GF-D8 (cell line): ENCODE measurements at regions not wholly inside any gene's neighbourhood (a gene's known extent, or its start where the extent isn't known, plus 50 kb on each side); places are given as distances from the start of the nearest gene placed in this dataset.
"Not testable (repeated sequence)": the region's sequence is repeated elsewhere in the genome, so short reads cannot be mapped to it uniquely, and the experiment has no call there.

Source experiments
- DNase-seq: peaks from one replicate; lab custom pipeline; 2025; lab: John Stamatoyannopoulos, UW

GRCh38 chr13:83730674-83731073 lies 151.6 kb downstream of the SLITRK1 start:
- no peak for DNase-seq

GRCh38 chr13:83722443-83722842 lies 159.8 kb downstream of the SLITRK1 start:
- DNase-seq: no peak

- no peak for DNase-seq
Measured at GRCh38 chr13:83716121-83716520, 166.2 kb downstream of the SLITRK1 start.

DNA sequence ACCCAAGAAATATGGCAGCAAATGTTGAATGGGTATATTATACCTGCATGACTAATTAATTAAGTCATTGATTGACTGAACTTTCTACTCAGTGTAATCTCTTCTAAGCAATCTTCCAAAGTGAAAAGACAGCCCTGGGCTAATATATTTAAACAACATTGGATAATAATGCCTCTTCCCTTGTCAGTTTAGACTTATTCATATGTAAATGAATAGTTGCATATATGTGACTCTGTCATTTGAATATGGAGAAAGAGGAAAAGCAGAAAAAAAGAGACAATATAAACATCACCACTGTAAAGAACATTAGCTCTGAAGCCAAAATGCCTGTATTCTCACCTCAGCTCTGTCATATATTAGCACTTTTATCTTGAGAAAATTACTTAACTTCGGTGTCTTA lies 168.0 kb downstream of the SLITRK1 start:
- DNase-seq: no peak

- no peak for DNase-seq
Measured at GRCh38 chr13:83710133-83710515, 172.2 kb downstream of the SLITRK1 start.

GRCh38 chr13:83709426-83710132 lies 172.7 kb downstream of the SLITRK1 start:
- DNase-seq: no peak

DNA sequence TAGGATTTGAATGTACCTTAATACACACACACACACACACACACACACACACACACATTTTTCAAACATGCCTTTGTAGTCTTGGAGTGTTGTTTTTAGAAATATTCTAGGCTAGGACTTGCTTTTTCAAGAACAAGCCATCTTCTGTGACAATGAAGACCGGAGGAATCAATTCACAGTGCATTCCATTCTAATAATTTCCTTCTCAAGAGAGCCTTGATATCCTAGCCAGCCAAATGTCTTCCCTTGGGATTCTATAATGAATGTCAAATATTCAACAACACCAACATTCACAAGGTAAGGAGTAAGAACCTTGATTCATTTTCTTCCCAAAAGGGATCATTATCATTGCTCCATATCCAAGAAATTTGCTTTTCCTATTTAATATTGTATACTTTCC lies 180.3 kb downstream of the SLITRK1 start:
- no peak for DNase-seq

GRCh38 chr13:83692800-83693199 lies 189.5 kb downstream of the SLITRK1 start:
- no peak for DNase-seq

DNA sequence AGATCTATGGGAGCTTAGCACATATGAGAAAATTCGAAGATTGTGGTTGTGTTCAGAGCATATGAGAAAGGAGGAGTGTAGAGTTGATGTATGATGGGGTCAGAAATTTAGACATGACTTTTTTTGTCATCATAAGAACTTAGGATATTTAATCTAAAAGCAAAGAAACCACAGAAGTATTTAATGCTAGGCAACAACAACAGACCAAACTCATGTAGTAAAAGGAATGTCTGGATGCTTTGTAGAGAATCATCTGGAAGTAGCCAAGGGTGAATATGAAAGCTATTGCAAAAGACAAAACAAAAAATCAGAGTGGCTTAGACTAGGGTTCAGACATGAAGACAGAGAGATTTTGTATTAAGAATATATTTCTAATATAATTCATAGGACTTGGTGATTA lies 190.3 kb downstream of the SLITRK1 start:
- no peak for DNase-seq

GRCh38 chr13:83681547-83681946 lies 200.7 kb downstream of the SLITRK1 start:
- no peak for DNase-seq

DNA sequence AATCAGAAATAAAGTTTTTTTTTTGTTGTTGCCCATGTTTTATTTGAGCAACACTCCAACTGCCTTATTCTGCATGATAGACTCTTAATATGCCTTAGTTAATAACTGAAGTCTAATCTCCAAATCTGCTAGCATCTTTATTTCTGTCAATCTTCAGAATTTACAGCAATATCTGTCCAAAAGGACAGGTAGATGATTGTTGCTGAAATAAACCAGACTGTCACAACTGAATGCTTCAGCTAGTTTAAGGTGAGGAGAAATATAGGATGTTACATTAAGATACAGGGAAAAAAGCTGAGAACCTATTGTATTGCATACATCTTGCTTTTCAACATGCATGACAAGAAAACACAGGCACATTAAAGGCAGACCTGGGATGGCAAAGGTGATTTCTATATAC lies 204.3 kb downstream of the SLITRK1 start:
- no peak for DNase-seq

- no peak for DNase-seq
Measured at GRCh38 chr13:83672612-83673011, 209.7 kb downstream of the SLITRK1 start.

DNA sequence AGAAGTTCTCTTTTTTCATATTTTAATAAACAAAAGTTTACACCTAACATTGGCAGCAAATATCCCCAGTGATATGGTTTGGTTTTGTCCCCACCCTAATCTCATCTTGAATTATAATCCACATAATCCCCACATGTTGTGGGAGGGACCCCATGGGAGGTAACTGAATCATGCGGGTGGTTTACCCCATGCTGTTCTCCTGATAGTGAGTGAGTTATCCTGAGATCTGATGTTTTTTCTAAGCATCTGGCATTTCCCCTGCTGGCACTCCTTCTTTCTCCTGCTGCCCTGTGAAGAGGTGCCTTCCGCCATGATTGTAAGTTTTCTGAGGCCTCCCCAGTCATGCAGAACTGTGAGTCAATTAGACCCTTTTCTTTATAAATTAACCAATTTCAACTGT lies 214.7 kb downstream of the SLITRK1 start:
- DNase-seq: no peak

GRCh38 chr13:83666141-83666540 lies 216.1 kb downstream of the SLITRK1 start:
- DNase-seq: no peak

DNA sequence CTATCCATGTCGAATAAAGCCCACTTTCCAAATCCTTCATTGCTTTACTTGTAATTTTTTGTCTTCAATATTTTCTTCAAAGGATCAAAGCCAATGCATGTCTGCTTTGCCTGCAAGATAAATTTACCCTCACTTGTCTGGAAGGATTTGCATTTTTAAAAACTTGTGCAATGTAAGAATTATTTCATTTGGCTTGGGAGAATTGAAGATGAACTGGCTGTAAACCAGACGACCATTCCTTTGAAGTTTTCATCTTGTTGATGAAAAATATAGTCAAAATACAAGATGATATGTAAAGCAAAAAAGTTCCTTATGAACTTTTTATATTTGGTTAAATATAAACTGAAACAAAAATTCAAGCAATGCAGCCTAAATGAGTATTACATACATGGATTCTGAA lies 225.0 kb downstream of the SLITRK1 start:
- no peak for DNase-seq

GRCh38 chr13:83642617-83643016 lies 239.7 kb downstream of the SLITRK1 start:
- not testable (repeated sequence) for DNase-seq

DNA sequence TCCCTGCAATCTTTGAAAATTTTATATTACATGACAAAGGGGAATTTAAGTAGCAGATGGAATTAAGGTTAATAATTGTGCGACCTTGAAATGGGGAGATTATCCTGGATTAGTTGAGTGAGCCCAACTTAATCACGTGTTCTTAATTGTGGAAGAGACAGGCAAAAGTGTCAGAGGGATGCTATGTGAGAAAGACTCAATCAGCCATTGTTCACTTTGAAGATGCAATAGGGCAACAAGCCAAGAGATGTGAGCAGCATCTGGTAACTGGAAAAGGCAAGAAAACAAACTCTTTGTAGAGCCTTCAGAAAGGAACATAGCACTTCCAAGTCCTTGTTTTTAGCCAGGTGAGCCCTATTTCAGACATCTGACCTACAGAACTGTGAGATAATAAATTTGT lies 247.7 kb downstream of the SLITRK1 start:
- no peak for DNase-seq

- no peak for DNase-seq
Measured at GRCh38 chr13:83633746-83634145, 248.5 kb downstream of the SLITRK1 start.

- DNase-seq: no peak
Measured at GRCh38 chr13:83622422-83622784, 259.9 kb downstream of the SLITRK1 start.

DNA sequence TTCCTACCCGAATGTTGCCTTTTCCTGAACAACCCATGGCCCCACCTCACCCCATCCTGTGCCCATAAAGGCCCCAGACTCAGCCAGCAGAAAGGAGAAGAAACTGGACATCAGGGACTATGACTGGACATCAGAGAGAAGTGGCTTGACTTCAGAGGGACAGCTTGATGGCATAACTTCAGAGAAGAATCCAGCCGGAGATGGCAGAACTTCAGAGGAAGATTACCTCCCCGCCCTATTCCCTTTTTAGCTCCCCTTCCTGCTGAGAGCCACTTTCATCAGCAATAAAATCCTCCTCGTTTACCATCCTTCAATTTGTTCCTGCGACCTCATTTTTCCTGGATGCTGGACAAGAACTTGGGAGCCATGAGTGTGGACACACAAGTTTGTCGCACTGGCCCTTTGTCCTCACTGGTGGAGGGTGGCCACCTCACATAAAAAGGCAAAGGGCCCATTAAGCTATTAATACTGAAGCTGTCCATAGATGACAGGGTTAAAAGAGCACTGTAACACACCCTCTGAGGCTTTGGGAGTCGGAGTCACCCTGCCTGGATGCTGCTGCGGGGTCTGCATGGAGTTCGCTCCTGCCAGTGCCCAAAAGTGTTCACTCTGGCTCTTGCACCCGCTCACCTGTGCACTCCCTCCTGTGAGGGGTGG lies 260.4 kb downstream of the SLITRK1 start:
- no peak for DNase-seq

DNA sequence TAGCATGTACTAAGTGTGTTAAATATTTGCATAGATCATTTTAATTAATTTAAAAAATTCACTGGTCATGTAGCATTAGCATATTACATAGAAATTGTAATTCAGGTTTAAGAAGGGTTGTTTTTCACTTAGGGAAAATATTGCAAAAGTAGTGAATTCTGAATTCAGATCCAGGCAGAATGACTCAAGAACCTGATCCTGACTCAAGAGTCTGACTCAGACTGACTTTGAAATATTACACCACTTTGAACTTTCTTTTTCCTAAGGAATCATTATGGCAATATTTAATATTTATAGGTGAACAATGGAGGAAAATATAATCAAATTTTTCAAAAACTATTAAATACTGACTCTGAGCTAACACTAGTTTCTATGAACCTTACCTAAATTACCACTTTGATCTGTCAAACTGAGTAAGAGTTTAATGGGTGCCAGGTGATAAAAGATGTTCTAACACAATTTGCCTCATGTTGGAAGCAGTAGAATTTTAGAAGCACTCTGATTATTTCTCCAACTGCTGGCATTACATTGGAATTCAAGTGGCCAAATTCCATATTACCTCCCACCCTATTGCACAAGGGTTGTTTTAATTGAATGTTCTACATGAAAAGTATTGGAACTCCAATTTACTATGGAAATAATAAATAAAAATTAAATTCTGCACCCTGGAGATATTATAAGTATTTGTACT lies 261.6 kb downstream of the SLITRK1 start:
- no peak for DNase-seq

DNA sequence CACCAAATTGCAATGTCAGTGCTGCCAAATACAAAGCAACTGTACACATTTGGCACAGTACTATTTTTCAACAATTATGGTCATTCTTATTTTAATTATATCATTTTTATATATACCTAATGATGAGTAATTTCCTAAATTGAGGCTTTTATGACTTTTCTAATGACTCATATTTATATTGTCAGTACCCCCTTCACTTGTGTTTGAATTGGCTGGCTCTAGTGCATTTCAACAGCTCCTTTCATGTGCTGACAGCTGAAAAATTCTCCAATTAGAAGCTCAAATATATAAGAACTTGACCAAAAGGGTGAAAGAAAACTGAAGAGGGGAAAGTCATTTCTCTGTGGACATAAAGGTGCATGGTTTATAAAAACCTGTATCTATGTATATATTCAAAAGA lies 263.3 kb downstream of the SLITRK1 start:
- no peak for DNase-seq

- DNase-seq: no peak
Measured at GRCh38 chr13:83613524-83613923, 268.8 kb downstream of the SLITRK1 start.
